ENCODE measurements at regions not wholly inside any gene's neighbourhood (a gene's known extent, or its start where the extent isn't known, plus 50 kb on each side); places are given as distances from the start of the nearest gene placed in this dataset.

- TF ChIP-seq CTCF (IDR thresholded peaks at IDR 0.05; ENCODE audit: extremely low read depth in 1 of 2, insufficient read depth in 1 of 2, low read depth in 1 of 2, low read length in 2 of 2) (no peak), JUN (IDR thresholded peaks at IDR 0.05; ENCODE audit: borderline replicate concordance, insufficient read depth, insufficient read length, low read depth) (no peak), POLR2A (IDR thresholded peaks at IDR 0.05; ENCODE audit: low read depth, low read length) (no peak), POLR2AphosphoS5 (IDR thresholded peaks at IDR 0.05; ENCODE audit: insufficient read depth, low read depth, low read length) (no peak), EZH2 (IDR thresholded peaks at IDR 0.05; ENCODE audit: borderline replicate concordance, low read depth, low read length, severe bottlenecking) (no peak), MAX (IDR thresholded peaks at IDR 0.05; ENCODE audit: insufficient read depth, insufficient read length) (no peak), GATA2 (IDR thresholded peaks at IDR 0.05; ENCODE audit: insufficient read depth, insufficient read length, low read depth, low read length) (no peak)
These were observed 270.1 kb downstream of the PDCD6IP start for GRCh38 chr3:34068505-34068904.

All from endothelial cell of umbilical vein (primary cell).